HepG2 (cell line): ENCODE measurements at regions not wholly inside any gene's neighbourhood (a gene's known extent, or its start where the extent isn't known, plus 50 kb on each side); places are given as distances from the start of the nearest gene placed in this dataset.
A peak's percentile ranks its signal among the peaks of the same experiment; 100 is the strongest.

Experiments used
- CREM ChIP-seq, 2 experiments: sonication (generic) in 1 of 2; formaldehyde crosslinking in 1 of 2; IDR thresholded peaks; 2 replicates each; pipeline versions ENCODE4 v1.4.0 to v1.6.1; 2016 to 2020; ENCODE audit warnings: antibody characterized with exemption in 1 of 2, mild to moderate bottlenecking in 1 of 2, missing genetic modification reagents in 1 of 2
- FOXK2 ChIP-seq: fragments of 450-650 bp; IDR thresholded peaks from 2 replicates; pipeline ENCODE4 v1.6.1; 2016
- FOXO1 ChIP-seq: sonication (generic); formaldehyde crosslinking; IDR thresholded peaks from 2 replicates; pipeline ENCODE4 v1.4.0; 2020; ENCODE audit warnings: missing genetic modification reagents
- HMG20A ChIP-seq: IDR thresholded peaks from 2 replicates; pipeline ENCODE4 v1.6.1; 2016; ENCODE audit warnings: borderline replicate concordance
- HNF4G ChIP-seq, 2 experiments: sonication (generic) in 1 of 2; formaldehyde crosslinking in 1 of 2; IDR thresholded peaks; 2 replicates each; pipeline versions ENCODE4 v1.4.0 to v1.6.1; 2011 to 2020; ENCODE audit warnings: borderline replicate concordance in 2 of 2, low read depth in 2 of 2, mild to moderate bottlenecking in 2 of 2, low read length in 1 of 2, missing genetic modification reagents in 1 of 2, moderate library complexity in 1 of 2
- HOXA7 ChIP-seq: sonication (generic); formaldehyde crosslinking; IDR thresholded peaks from 2 replicates; pipeline ENCODE4 v1.8.1; 2022; ENCODE audit warnings: mild to moderate bottlenecking, missing genetic modification reagents, moderate library complexity
- MIXL1 ChIP-seq: IDR thresholded peaks from 2 replicates; pipeline ENCODE4 v1.6.1; 2016
- MTF1 ChIP-seq: sonication (generic); formaldehyde crosslinking; IDR thresholded peaks from 2 replicates; pipeline ENCODE4 v1.5.0; 2020; ENCODE audit warnings: missing genetic modification reagents
- MYNN ChIP-seq: sonication (generic); formaldehyde crosslinking; IDR thresholded peaks from 2 replicates; pipeline ENCODE4 v1.4.0; 2020; ENCODE audit warnings: mild to moderate bottlenecking, low read depth, missing genetic modification reagents
- NCOR1 ChIP-seq: fragments of 200-600 bp; sonication (generic); IDR thresholded peaks from 2 replicates; pipeline ENCODE4 v1.7.0; 2017; ENCODE audit warnings: antibody characterized with exemption, low read length, borderline replicate concordance
- NFIB ChIP-seq: sonication (generic); formaldehyde crosslinking; IDR thresholded peaks from 2 replicates; pipeline ENCODE4 v1.9.0; 2021; ENCODE audit warnings: missing genetic modification reagents, mild to moderate bottlenecking, borderline replicate concordance
- NFYB ChIP-seq: sonication (generic); formaldehyde crosslinking; IDR thresholded peaks from 2 replicates; pipeline ENCODE4 v1.4.0; 2020; ENCODE audit warnings: missing genetic modification reagents
- RBAK ChIP-seq: sonication (generic); formaldehyde crosslinking; IDR thresholded peaks from 2 replicates; pipeline ENCODE4 v1.5.1; 2020; ENCODE audit warnings: mild to moderate bottlenecking, missing genetic modification reagents
- SRF ChIP-seq: IDR thresholded peaks from 2 replicates; pipeline ENCODE4 v1.6.1; 2011; ENCODE audit warnings: mild to moderate bottlenecking, low read depth, low read length, moderate library complexity
- TEAD3 ChIP-seq: optimal IDR thresholded peaks from 2 replicates; pipeline ENCODE3; 2016; ENCODE audit warnings: borderline replicate concordance
- U2AF2 ChIP-seq: fragments of 200-400 bp; formaldehyde crosslinking; IDR thresholded peaks from 2 replicates; pipeline ENCODE4 v1.6.1; 2017; ENCODE audit warnings: low read depth, mild to moderate bottlenecking, low read length
- WIZ ChIP-seq: sonication (generic); formaldehyde crosslinking; IDR thresholded peaks from 2 replicates; pipeline ENCODE4 v1.5.1; 2020; ENCODE audit warnings: mild to moderate bottlenecking, missing genetic modification reagents
- XBP1 ChIP-seq: sonication (generic); formaldehyde crosslinking; IDR thresholded peaks from 2 replicates; pipeline ENCODE4 v1.5.0; 2020; ENCODE audit warnings: missing genetic modification reagents
- ZNF34 ChIP-seq: sonication (generic); formaldehyde crosslinking; IDR thresholded peaks from 2 replicates; pipeline ENCODE4 v1.4.0; 2020; ENCODE audit warnings: mild to moderate bottlenecking, missing genetic modification reagents, borderline replicate concordance
- ZNF781 ChIP-seq: sonication (generic); formaldehyde crosslinking; IDR thresholded peaks from 2 replicates; pipeline ENCODE4 v1.5.1; 2020; ENCODE audit warnings: borderline replicate concordance, mild to moderate bottlenecking, missing genetic modification reagents; ENCODE audit errors: not compliant biosample characterization
- ZSCAN25 ChIP-seq: sonication (generic); formaldehyde crosslinking; IDR thresholded peaks from 2 replicates; pipeline ENCODE4 v1.8.0; 2022; ENCODE audit warnings: mild to moderate bottlenecking, missing genetic modification reagents
- TF ChIP-seq, protein P1 (sequence below): sonication (generic); formaldehyde crosslinking; IDR thresholded peaks from 2 replicates; pipeline ENCODE4 v1.4.0; 2020; ENCODE audit warnings: low read depth, mild to moderate bottlenecking, missing genetic modification reagents
- TF ChIP-seq, protein P2 (sequence below): sonication (generic); formaldehyde crosslinking; IDR thresholded peaks from 2 replicates; pipeline ENCODE4 v1.4.0; 2020; ENCODE audit warnings: missing genetic modification reagents
- TF ChIP-seq, protein P3 (sequence below): sonication (generic); formaldehyde crosslinking; IDR thresholded peaks from 2 replicates; pipeline ENCODE4 v1.8.0; 2022; ENCODE audit warnings: missing genetic modification reagents, low read depth, mild to moderate bottlenecking, borderline replicate concordance
- TF ChIP-seq, protein P4 (sequence below): sonication (generic); formaldehyde crosslinking; IDR thresholded peaks from 2 replicates; pipeline ENCODE4 v1.4.0; 2020; ENCODE audit warnings: missing genetic modification reagents

DNA sequence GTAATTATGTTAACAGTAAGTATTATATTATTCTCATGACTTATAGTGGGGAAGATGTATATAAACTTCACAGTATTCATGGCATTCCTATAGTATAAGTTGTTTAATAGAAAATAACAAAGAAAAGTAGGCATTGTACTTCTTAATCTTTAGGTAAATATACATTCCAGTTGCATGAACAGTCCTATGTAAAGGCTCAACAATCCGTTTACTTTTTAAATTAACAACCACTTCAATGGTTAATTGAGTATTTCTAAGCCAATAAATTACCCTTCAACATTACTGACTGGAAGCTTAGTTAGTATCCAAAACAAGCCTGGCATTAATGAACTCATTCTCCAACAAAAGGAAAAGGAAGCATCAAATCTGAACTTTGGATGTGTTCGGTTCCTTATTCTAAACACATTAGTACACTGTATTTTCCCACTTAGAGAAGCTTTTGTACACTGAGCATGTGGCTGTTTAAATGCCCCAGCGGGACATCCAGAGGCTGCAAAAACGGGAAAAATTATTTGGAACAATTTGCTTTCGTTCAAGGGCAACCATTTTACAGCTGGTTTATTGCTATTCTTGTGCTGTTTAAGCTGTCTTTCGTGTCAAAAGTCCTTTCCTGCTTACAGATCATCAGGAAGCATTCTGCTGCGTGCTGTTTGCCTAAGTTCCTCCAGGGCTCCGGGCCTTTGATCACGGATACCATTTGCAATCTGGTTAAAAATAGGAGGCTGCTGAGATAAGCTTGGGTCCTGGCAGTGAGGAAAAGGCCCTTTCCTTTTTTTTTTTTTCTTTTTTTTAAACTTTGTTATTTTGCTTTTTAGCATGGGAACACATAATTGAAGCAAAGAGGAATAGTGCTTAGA is 460.3 kb downstream of the SPRY1 start (continued):
- TF ChIP-seq, protein P1, sequence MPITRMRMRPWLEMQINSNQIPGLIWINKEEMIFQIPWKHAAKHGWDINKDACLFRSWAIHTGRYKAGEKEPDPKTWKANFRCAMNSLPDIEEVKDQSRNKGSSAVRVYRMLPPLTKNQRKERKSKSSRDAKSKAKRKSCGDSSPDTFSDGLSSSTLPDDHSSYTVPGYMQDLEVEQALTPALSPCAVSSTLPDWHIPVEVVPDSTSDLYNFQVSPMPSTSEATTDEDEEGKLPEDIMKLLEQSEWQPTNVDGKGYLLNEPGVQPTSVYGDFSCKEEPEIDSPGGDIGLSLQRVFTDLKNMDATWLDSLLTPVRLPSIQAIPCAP (CRISPR knock-in tag) = no peak
- peak; percentile 68; the same call in 1 of the 2 replicates for TF ChIP-seq NCOR1
- peak; percentile 43; the same call in 1 of the 2 replicates for TF ChIP-seq HNF4G (IDR thresholded peaks at IDR 0.05; ENCODE audit: borderline replicate concordance, low read depth, low read length)
- TF ChIP-seq HNF4G (CRISPR knock-in tag; IDR thresholded peaks at IDR 0.05; ENCODE audit: borderline replicate concordance, low read depth) = peak; percentile 38; the same call in 1 of the 2 replicates
- TF ChIP-seq MIXL1 (CRISPR knock-in tag) = peak; percentile 85
- TF ChIP-seq ZNF34 (CRISPR knock-in tag) = no peak
- TF ChIP-seq NFIB (CRISPR knock-in tag) = no peak
- no peak for TF ChIP-seq SRF
- no peak for TF ChIP-seq U2AF2
- TF ChIP-seq, protein P2, sequence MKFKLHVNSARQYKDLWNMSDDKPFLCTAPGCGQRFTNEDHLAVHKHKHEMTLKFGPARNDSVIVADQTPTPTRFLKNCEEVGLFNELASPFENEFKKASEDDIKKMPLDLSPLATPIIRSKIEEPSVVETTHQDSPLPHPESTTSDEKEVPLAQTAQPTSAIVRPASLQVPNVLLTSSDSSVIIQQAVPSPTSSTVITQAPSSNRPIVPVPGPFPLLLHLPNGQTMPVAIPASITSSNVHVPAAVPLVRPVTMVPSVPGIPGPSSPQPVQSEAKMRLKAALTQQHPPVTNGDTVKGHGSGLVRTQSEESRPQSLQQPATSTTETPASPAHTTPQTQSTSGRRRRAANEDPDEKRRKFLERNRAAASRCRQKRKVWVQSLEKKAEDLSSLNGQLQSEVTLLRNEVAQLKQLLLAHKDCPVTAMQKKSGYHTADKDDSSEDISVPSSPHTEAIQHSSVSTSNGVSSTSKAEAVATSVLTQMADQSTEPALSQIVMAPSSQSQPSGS (CRISPR knock-in tag) = peak; percentile 78
- TF ChIP-seq ZSCAN25 (CRISPR knock-in tag) = no peak
- no peak for TF ChIP-seq MTF1 (CRISPR knock-in tag)
- peak; percentile 89 for TF ChIP-seq TEAD3 (CRISPR knock-in tag)
- peak; percentile 44; the same call in 1 of the 2 replicates for TF ChIP-seq HMG20A (CRISPR knock-in tag)
- TF ChIP-seq, protein P3, sequence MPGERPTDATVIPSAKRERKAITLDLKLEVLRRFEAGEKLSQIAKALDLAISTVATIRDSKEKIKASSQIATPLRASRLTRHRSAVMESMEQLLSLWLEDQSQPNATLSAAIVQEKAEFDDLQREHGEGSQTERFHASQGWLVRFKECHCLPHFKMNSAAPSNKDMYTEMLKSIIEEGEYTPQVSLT = no peak
- TF ChIP-seq CREM (IDR thresholded peaks at IDR 0.05) = peak; percentile 85
- no peak for TF ChIP-seq CREM (CRISPR knock-in tag; IDR thresholded peaks at IDR 0.05)
- TF ChIP-seq NFYB = no peak
- TF ChIP-seq, protein P4, sequence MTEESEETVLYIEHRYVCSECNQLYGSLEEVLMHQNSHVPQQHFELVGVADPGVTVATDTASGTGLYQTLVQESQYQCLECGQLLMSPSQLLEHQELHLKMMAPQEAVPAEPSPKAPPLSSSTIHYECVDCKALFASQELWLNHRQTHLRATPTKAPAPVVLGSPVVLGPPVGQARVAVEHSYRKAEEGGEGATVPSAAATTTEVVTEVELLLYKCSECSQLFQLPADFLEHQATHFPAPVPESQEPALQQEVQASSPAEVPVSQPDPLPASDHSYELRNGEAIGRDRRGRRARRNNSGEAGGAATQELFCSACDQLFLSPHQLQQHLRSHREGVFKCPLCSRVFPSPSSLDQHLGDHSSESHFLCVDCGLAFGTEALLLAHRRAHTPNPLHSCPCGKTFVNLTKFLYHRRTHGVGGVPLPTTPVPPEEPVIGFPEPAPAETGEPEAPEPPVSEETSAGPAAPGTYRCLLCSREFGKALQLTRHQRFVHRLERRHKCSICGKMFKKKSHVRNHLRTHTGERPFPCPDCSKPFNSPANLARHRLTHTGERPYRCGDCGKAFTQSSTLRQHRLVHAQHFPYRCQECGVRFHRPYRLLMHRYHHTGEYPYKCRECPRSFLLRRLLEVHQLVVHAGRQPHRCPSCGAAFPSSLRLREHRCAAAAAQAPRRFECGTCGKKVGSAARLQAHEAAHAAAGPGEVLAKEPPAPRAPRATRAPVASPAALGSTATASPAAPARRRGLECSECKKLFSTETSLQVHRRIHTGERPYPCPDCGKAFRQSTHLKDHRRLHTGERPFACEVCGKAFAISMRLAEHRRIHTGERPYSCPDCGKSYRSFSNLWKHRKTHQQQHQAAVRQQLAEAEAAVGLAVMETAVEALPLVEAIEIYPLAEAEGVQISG (CRISPR knock-in tag) = peak; percentile 59; the same call in 1 of the 2 replicates
- TF ChIP-seq FOXK2 = no peak
- no peak; the same call in 1 of the 2 replicates for TF ChIP-seq WIZ (CRISPR knock-in tag)
- peak; percentile 93 for TF ChIP-seq FOXO1 (CRISPR knock-in tag)
- no peak for TF ChIP-seq XBP1 (CRISPR knock-in tag)
- no peak for TF ChIP-seq MYNN
- TF ChIP-seq RBAK = peak; percentile 83; the same call in 1 of the 2 replicates
- TF ChIP-seq ZNF781 = no peak
- no peak for TF ChIP-seq HOXA7 (CRISPR knock-in tag)
